K562 (cell line): ENCODE measurements at regions not wholly inside any gene's neighbourhood (a gene's known extent, or its start where the extent isn't known, plus 50 kb on each side); places are given as distances from the start of the nearest gene placed in this dataset.

Source experiments
- ATAC-seq: fragments of 200-7000 bp; cut with Tn5 transposase; 3 replicates; pipeline ENCODE4 v1.9.1; 2020; ENCODE audit warnings: moderate library complexity
- BruUV-seq: library from RNA; stranded (reverse); fragments of 400-500 nt; replicated peaks from 2 replicates; lab custom pipeline; 2021; lab: Mats Ljungman, UMichigan
- CTCF ChIA-PET: fragments of 300-600 bp; formaldehyde crosslinking; extraction: SDS; loops from one replicate; lab custom pipeline; 2021; ENCODE audit warnings: low intra/inter-chr PET ratio; lab: Yijun Ruan, JAX
- POLR2A ChIA-PET: fragments of 300-600, 350-650 bp; sonication (Branson Sonifier 250); formaldehyde crosslinking; extraction: SDS; loops from one replicate; lab custom pipeline; 2021; ENCODE audit warnings: antibody characterized with exemption, inconsistent platforms; lab: Yijun Ruan, JAX
- DNase-seq, 4 experiments: peaks; one replicate each; pipeline versions ENCODE4 v3.0.0 to v3.0.0-alpha.2; 2011 to 2018; ENCODE audit warnings: low spot score in 3 of 4, mixed read lengths in 3 of 4; ENCODE audit errors: extremely low read depth in 1 of 4
- FAIRE-seq: peaks from 2 replicates; lab custom pipeline; 2011; peaks lifted over from hg19 to GRCh38; lab: Jason Lieb, UNC
- H2AFZ ChIP-seq: 2 replicates; pipeline ENCODE4 v1.6.0; 2011; ENCODE audit warnings: low read depth, low read length, control low read depth, inconsistent platforms
- H3K27ac ChIP-seq: fragments of 200-600 bp; 3 replicates; pipeline ENCODE4 v1.8.0; 2011; ENCODE audit warnings: low read depth, mild to moderate bottlenecking, control low read depth, inconsistent platforms, low read length, moderate library complexity, mixed read lengths; ENCODE audit errors: extremely low read depth
- H3K27me3 ChIP-seq, 2 experiments: fragments of 300-600 bp in 1 of 2; 2 replicates in 1 of 2; 3 replicates in 1 of 2; pipeline versions ENCODE4 v1.6.0 to v1.8.0; 2011; ENCODE audit warnings: inconsistent platforms in 2 of 2, low read length in 2 of 2, mild to moderate bottlenecking in 1 of 2, mixed read lengths in 1 of 2, moderate library complexity in 1 of 2; ENCODE audit not compliant: control insufficient read depth in 2 of 2, insufficient read depth in 2 of 2
- H3K36me3 ChIP-seq: fragments of 300-600 bp; 3 replicates; pipeline ENCODE4 v1.8.0; 2011; ENCODE audit warnings: mild to moderate bottlenecking, low read length, inconsistent platforms; ENCODE audit not compliant: control insufficient read depth, insufficient read depth
- H3K4me1 ChIP-seq, 2 experiments: fragments of 200-600 bp in 1 of 2; replicated peaks in 1 of 2; 2 replicates in 1 of 2; 3 replicates in 1 of 2; pipeline versions ENCODE4 v1.5.1 to v1.8.0; 2011; ENCODE audit warnings: inconsistent platforms in 2 of 2, low read length in 2 of 2, mild to moderate bottlenecking in 1 of 2, mixed read lengths in 1 of 2, moderate library complexity in 1 of 2; ENCODE audit not compliant: control insufficient read depth in 2 of 2, insufficient read depth in 2 of 2
- H3K4me2 ChIP-seq: 2 replicates; pipeline ENCODE4 v1.6.1; 2011; ENCODE audit warnings: low read length, control low read depth, inconsistent platforms, mixed read lengths; ENCODE audit not compliant: insufficient read depth
- H3K4me3 ChIP-seq: fragments of 200-600 bp; sonication (generic), shearing (Covaris generic); 2 replicates; pipeline ENCODE4 v1.5.1; 2016; ENCODE audit warnings: control low read depth, inconsistent platforms
- H3K79me2 ChIP-seq: fragments of 200-600 bp; 3 replicates; pipeline ENCODE4 v1.8.0; 2011; ENCODE audit warnings: low read length, inconsistent platforms; ENCODE audit not compliant: control insufficient read depth, insufficient read depth
- H3K9ac ChIP-seq, 2 experiments: 2 replicates each; pipeline versions ENCODE4 v1.6.0 to v1.6.1; 2011; ENCODE audit warnings: low read depth in 2 of 2, low read length in 2 of 2, control low read depth in 1 of 2, inconsistent platforms in 1 of 2, mild to moderate bottlenecking in 1 of 2, mixed read lengths in 1 of 2; ENCODE audit not compliant: insufficient read depth in 1 of 2
- H3K9me1 ChIP-seq: one replicate; pipeline ENCODE4 v1.6.0; 2011; ENCODE audit warnings: inconsistent platforms, mild to moderate bottlenecking, low read length, moderate library complexity; ENCODE audit not compliant: control insufficient read depth, insufficient read depth
- H3K9me3 ChIP-seq: replicated peaks from 2 replicates; pipeline ENCODE4 v1.5.1; 2011; ENCODE audit warnings: low read depth, low read length, inconsistent platforms; ENCODE audit not compliant: control insufficient read depth, insufficient read depth
- H4K20me1 ChIP-seq: replicated peaks from 2 replicates; pipeline ENCODE4 v1.6.1; 2011; ENCODE audit warnings: low read length, inconsistent platforms, mixed read lengths; ENCODE audit not compliant: control insufficient read depth, insufficient read depth
- EZH2 ChIP-seq: IDR thresholded peaks from 2 replicates; pipeline ENCODE4 v1.6.1; 2012; ENCODE audit warnings: low read depth, mild to moderate bottlenecking, inconsistent platforms, low read length, borderline replicate concordance
- FOSL1 ChIP-seq: fragments of 200-800 bp; sonication (Bioruptor generic); conservative IDR thresholded peaks from 2 replicates; pipeline ENCODE4 v1.6.1; 2016; ENCODE audit warnings: missing genetic modification characterization, missing compliant biosample characterization
- GABPB2 ChIP-seq: fragments of 250-450 bp; sonication (Bioruptor Pico); conservative IDR thresholded peaks from 2 replicates; pipeline ENCODE4 v1.5.1; 2021; ENCODE audit warnings: mild to moderate bottlenecking
- GATA2 ChIP-seq: sonication (generic); formaldehyde crosslinking; IDR thresholded peaks from 2 replicates; pipeline ENCODE4 v1.4.0; 2020; ENCODE audit warnings: mild to moderate bottlenecking, missing genetic modification reagents
- JUND ChIP-seq, 2 experiments: IDR thresholded peaks; 2 replicates in 1 of 2; 3 replicates in 1 of 2; pipeline ENCODE4 v1.6.1; 2011; ENCODE audit warnings: borderline replicate concordance in 2 of 2, low read depth in 2 of 2, low read length in 2 of 2, improper control_type of control experiment in 1 of 2, missing biosample characterization in 1 of 2, missing genetic modification characterization in 1 of 2, missing genetic modification reagents in 1 of 2
- MAFF ChIP-seq: IDR thresholded peaks from 2 replicates; pipeline ENCODE4 v1.6.1; 2012; ENCODE audit warnings: low read length, improper control_type of control experiment
- MTA1 ChIP-seq: fragments of 450-650 bp; IDR thresholded peaks from 2 replicates; pipeline ENCODE4 v1.6.1; 2017; ENCODE audit warnings: borderline replicate concordance
- RAD51 ChIP-seq: fragments of 450-650 bp; IDR thresholded peaks from 2 replicates; pipeline ENCODE4 v1.7.1; 2016; ENCODE audit warnings: low read depth, mild to moderate bottlenecking, borderline replicate concordance
- SMAD3 ChIP-seq: fragments of 450-650 bp; formaldehyde crosslinking; conservative IDR thresholded peaks from 2 replicates; pipeline ENCODE4 v1.4.0; 2020; ENCODE audit warnings: mild to moderate bottlenecking
- SMARCA4 ChIP-seq: fragments of 450-650 bp; IDR thresholded peaks from 2 replicates; pipeline ENCODE4 v1.6.1; 2016
- SREBF2 ChIP-seq: sonication (generic); formaldehyde crosslinking; IDR thresholded peaks from 2 replicates; pipeline ENCODE4 v1.4.0; 2020; ENCODE audit warnings: mild to moderate bottlenecking, missing genetic modification reagents
- SRSF1 ChIP-seq: fragments of 200-400 bp; formaldehyde crosslinking; IDR thresholded peaks from 2 replicates; pipeline ENCODE4 v1.6.1; 2017; ENCODE audit warnings: mild to moderate bottlenecking, low read depth, low read length, moderate library complexity
- STAT5B ChIP-seq: fragments of 250-450 bp; sonication (Bioruptor Pico); IDR thresholded peaks from 2 replicates; pipeline ENCODE4 v1.8.0; 2021; ENCODE audit warnings: mild to moderate bottlenecking, inconsistent platforms
- ZNF23 ChIP-seq: fragments of 250-450 bp; sonication (Bioruptor Pico); IDR thresholded peaks from 2 replicates; pipeline ENCODE4 v1.4.0; 2020; ENCODE audit warnings: mild to moderate bottlenecking
- ZNF3 ChIP-seq: fragments of 250-450 bp; sonication (Bioruptor Pico); IDR thresholded peaks from 2 replicates; pipeline ENCODE4 v1.5.0; 2021; ENCODE audit warnings: mild to moderate bottlenecking, moderate library complexity
- ZNF316 ChIP-seq: fragments of 450-650 bp; IDR thresholded peaks from 2 replicates; pipeline ENCODE4 v1.6.1; 2016
- ZNF436 ChIP-seq: fragments of 250-450, 450-650 bp; sonication (Bioruptor Pico); formaldehyde crosslinking; IDR thresholded peaks from 2 replicates; pipeline ENCODE4 v1.7.0; 2020; ENCODE audit warnings: mild to moderate bottlenecking
- ZNF445 ChIP-seq: fragments of 250-450 bp; sonication (Bioruptor Pico); IDR thresholded peaks from 2 replicates; pipeline ENCODE4 v1.4.0; 2020; ENCODE audit warnings: low read depth, mild to moderate bottlenecking, moderate library complexity
- ZNF76 ChIP-seq: fragments of 250-450 bp; sonication (Bioruptor Pico); IDR thresholded peaks from 2 replicates; pipeline ENCODE4 v1.4.0; 2020; ENCODE audit warnings: mild to moderate bottlenecking, moderate library complexity, borderline replicate concordance
- WGBS: fragments of 100-300 bp; shearing (Covaris generic); methylation state at CpG from one replicate; pipeline ENCODE4 v1.1.6; 2016; ENCODE audit warnings: low coverage, mixed read lengths; ENCODE audit not compliant: insufficient coverage; ENCODE audit errors: missing lambda C conversion rate; 5-methylcytosine and 5-hydroxymethylcytosine counted together
- in situ Hi-C: fragments of 300-500 bp; cut with MboI; formaldehyde crosslinking; loops from 4 replicates; pipeline ENCODE4 v1.15.0; 2018; ENCODE audit warnings: inconsistent platforms, mixed read lengths
- intact Hi-C: fragments of 100-400 bp; cut with micrococcal nuclease; formaldehyde crosslinking; loops from 2 replicates; pipeline ENCODE4 v1.14.2; 2022
- TF ChIP-seq, protein P1 (sequence below): fragments of 250-450 bp; sonication (Bioruptor Pico); IDR thresholded peaks from 2 replicates; pipeline ENCODE4 v1.4.0; 2020; ENCODE audit warnings: borderline replicate concordance

DNA sequence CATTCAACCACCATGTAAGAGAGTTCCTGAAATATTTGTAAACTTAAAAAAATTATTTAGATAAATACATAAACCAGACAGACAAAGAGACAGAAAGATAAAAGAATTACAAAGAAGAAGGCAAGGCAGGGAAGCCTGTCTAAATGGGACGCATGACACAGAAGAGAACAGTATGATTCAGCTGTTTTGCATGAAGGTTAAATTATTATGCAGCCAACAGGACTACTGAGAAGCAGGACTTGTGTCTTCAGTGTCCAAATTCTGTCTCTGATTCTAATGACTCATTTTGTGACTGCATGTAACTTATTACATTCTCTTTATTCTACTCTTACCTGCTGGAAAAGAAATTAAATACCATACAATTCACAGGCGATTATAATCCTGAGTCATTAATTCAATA lies 340.4 kb upstream of the KCNMB2 start (continued):
- TF ChIP-seq JUND (IDR thresholded peaks at IDR 0.05; ENCODE audit: borderline replicate concordance, low read depth, low read length) (peak; percentile 26; the same call in 1 of the 2 replicates), JUND (tag; IDR thresholded peaks at IDR 0.05; ENCODE audit: borderline replicate concordance, low read depth, low read length) (peak; percentile 20; the same call in 1 of the 3 replicates), MAFF (peak; percentile 70), EZH2 (no peak), ZNF316 (peak; percentile 91), ZNF23 (CRISPR knock-in tag) (no peak), STAT5B (CRISPR knock-in tag) (no peak), ZNF436 (CRISPR knock-in tag) (no peak), SRSF1 (no peak), GABPB2 (CRISPR knock-in tag) (no peak), SREBF2 (CRISPR knock-in tag) (no peak), ZNF76 (no peak), SMARCA4 (peak; percentile 49; the same call in 1 of the 2 replicates), ZNF3 (CRISPR knock-in tag) (no peak), FOSL1 (tag) (0 out of 2 replicates have a peak, but pooled peaks have one; percentile 22), GATA2 (CRISPR knock-in tag) (no peak)
- TF ChIP-seq, all 486 proteins: peak for 13

GRCh38 chr3:178198329-178198728 lies 337.9 kb upstream of the KCNMB2 start:
- H3K27ac ChIP-seq = no peak overlapping the region
- WGBS = 81% methylated on average over 1 of the region's 1 CpG
- ATAC-seq (no peak), DNase-seq (no peak), FAIRE-seq (no peak)
- H3K9me3 ChIP-seq = no peaks in the 10 kb centered on the region
- peaks cover 0 to 6% of the 10 kb centered on the region in 2 experiments; a peak in 3 of 5 replicates for H3K4me1 ChIP-seq
- H4K20me1 ChIP-seq = no peaks in the 10 kb centered on the region
- no TSS peak for BruUV-seq
- no peak overlapping the region for H3K9ac ChIP-seq
- ChIA-PET CTCF (no interaction called here), POLR2A (interaction anchor here (0.7 kb wide), 1 partner anchor 1343 kb away, joined by 3 read pairs; no protein-coding TSS in a partner anchor)
- no peaks in the 10 kb centered on the region for H3K79me2 ChIP-seq
- no peak overlapping the region for H3K4me3 ChIP-seq
- no peak overlapping the region for H2AFZ ChIP-seq
- in situ Hi-C loops = no loop called here
- intact Hi-C loops = no loop called here
- no peak overlapping the region for H3K4me2 ChIP-seq
- TF ChIP-seq RAD51 (no peak), SMAD3 (CRISPR knock-in tag) (no peak), MTA1 (no peak), ZNF445 (CRISPR knock-in tag) (no peak)
- TF ChIP-seq, protein P1, sequence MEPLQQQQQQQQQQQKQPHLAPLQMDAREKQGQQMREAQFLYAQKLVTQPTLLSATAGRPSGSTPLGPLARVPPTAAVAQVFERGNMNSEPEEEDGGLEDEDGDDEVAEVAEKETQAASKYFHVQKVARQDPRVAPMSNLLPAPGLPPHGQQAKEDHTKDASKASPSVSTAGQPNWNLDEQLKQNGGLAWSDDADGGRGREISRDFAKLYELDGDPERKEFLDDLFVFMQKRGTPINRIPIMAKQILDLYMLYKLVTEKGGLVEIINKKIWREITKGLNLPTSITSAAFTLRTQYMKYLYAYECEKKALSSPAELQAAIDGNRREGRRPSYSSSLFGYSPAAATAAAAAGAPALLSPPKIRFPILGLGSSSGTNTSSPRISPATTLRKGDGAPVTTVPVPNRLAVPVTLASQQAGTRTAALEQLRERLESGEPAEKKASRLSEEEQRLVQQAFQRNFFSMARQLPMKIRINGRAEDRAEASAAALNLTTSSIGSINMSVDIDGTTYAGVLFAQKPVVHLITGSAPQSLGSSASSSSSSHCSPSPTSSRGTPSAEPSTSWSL = no peak
- H3K9me1 ChIP-seq = no peaks in the 10 kb centered on the region
- H3K36me3 ChIP-seq = no peaks in the 10 kb centered on the region
- no peaks in the 10 kb centered on the region for H3K27me3 ChIP-seq
